CD14-positive monocyte (primary cell): ENCODE measurements at regions not wholly inside any gene's neighbourhood (a gene's known extent, or its start where the extent isn't known, plus 50 kb on each side); places are given as distances from the start of the nearest gene placed in this dataset.

Experiments used
- DNase-seq, 3 donors: peaks; one replicate each; pipeline ENCODE4 v3.0.0-alpha.2; 2011 to 2022
- H2AFZ ChIP-seq: 2 replicates; pipeline ENCODE4 v1.6.0; 2012; ENCODE audit warnings: mild to moderate bottlenecking, low read depth, low read length, inconsistent platforms; ENCODE audit not compliant: insufficient read depth, poor library complexity, severe bottlenecking
- H3K27ac ChIP-seq, 2 donors: 1 replicate in 1 of 2; 2 replicates in 1 of 2; pipeline ENCODE4 v1.5.1; 2012 to 2013; ENCODE audit warnings: low read length in 2 of 2, control low read depth in 1 of 2, inconsistent platforms in 1 of 2, low read depth in 1 of 2, mild to moderate bottlenecking in 1 of 2
- H3K27me3 ChIP-seq, 2 donors: one replicate each; pipeline versions ENCODE4 v1.6.0 to v1.6.1; 2011 to 2013; ENCODE audit warnings: low read length in 2 of 2; ENCODE audit not compliant: control insufficient read depth in 2 of 2, insufficient read depth in 2 of 2
- H3K36me3 ChIP-seq, 2 donors: replicated peaks in 1 of 2; 1 replicate in 1 of 2; 2 replicates in 1 of 2; pipeline versions ENCODE4 v1.5.1 to v1.6.1; 2012 to 2013; ENCODE audit warnings: low read length in 2 of 2, control low read depth in 1 of 2, inconsistent platforms in 1 of 2, mild to moderate bottlenecking in 1 of 2; ENCODE audit not compliant: insufficient read depth in 2 of 2, control insufficient read depth in 1 of 2
- H3K4me1 ChIP-seq, 2 donors: 1 replicate in 1 of 2; 2 replicates in 1 of 2; pipeline versions ENCODE4 v1.5.1 to v1.6.1; 2012 to 2013; ENCODE audit warnings: low read length in 2 of 2, control low read depth in 1 of 2, inconsistent platforms in 1 of 2, mild to moderate bottlenecking in 1 of 2, moderate library complexity in 1 of 2; ENCODE audit not compliant: insufficient read depth in 2 of 2, control insufficient read depth in 1 of 2
- H3K4me2 ChIP-seq: replicated peaks from 2 replicates; pipeline ENCODE3; 2012; ENCODE audit warnings: low read length, moderate library complexity, mild to moderate bottlenecking; ENCODE audit not compliant: poor library complexity, severe bottlenecking; ENCODE audit errors: extremely low read depth
- H3K4me3 ChIP-seq, 3 experiments: fragments of 200-600 bp in 1 of 3; sonication (generic) in 1 of 3; replicated peaks in 1 of 3; 1 replicate in 2 of 3; 2 replicates in 1 of 3; pipeline ENCODE4 v1.5.1; 2011 to 2013; ENCODE audit warnings: low read length in 3 of 3, mild to moderate bottlenecking in 3 of 3, control low read depth in 2 of 3, low read depth in 2 of 3, inconsistent platforms in 1 of 3, moderate library complexity in 1 of 3
- H3K79me2 ChIP-seq: 2 replicates; pipeline ENCODE4 v1.6.0; 2012; ENCODE audit warnings: mild to moderate bottlenecking, control low read depth, inconsistent platforms, low read length, moderate library complexity; ENCODE audit not compliant: insufficient read depth
- H3K9ac ChIP-seq: 2 replicates; pipeline ENCODE4 v1.6.0; 2017; ENCODE audit warnings: low read length, mild to moderate bottlenecking; ENCODE audit not compliant: insufficient read depth, poor library complexity, severe bottlenecking
- H3K9me3 ChIP-seq, 2 donors: replicated peaks in 1 of 2; 1 replicate in 1 of 2; 2 replicates in 1 of 2; pipeline versions ENCODE4 v1.5.1 to v1.6.1; 2012 to 2013; ENCODE audit warnings: low read length in 2 of 2, control low read depth in 1 of 2; ENCODE audit not compliant: control insufficient read depth in 1 of 2, insufficient read depth in 1 of 2
- H4K20me1 ChIP-seq: 2 replicates; pipeline ENCODE4 v1.6.0; 2012; ENCODE audit warnings: mild to moderate bottlenecking, low read length, control low read depth, moderate library complexity; ENCODE audit not compliant: insufficient read depth
- H3K27ac Mint-ChIP-seq, 7 donors: one replicate each; pipeline ENCODE4 v1.8.0; 2020; ENCODE audit warnings: mild to moderate bottlenecking in 7 of 7, mixed read lengths in 7 of 7, moderate library complexity in 6 of 7, inconsistent platforms in 2 of 7
- H3K27me3 Mint-ChIP-seq, 3 donors: one replicate each; pipeline ENCODE4 v1.8.0; 2021 to 2022; ENCODE audit warnings: low read depth in 3 of 3, mild to moderate bottlenecking in 3 of 3, mixed read lengths in 3 of 3, moderate library complexity in 3 of 3, inconsistent platforms in 1 of 3
- H3K36me3 Mint-ChIP-seq, 2 donors: one replicate each; pipeline ENCODE4 v1.8.0; 2020; ENCODE audit warnings: mixed read lengths in 2 of 2, inconsistent platforms in 1 of 2, mild to moderate bottlenecking in 1 of 2
- H3K4me1 Mint-ChIP-seq: one replicate; pipeline ENCODE4 v1.8.0; 2020; ENCODE audit warnings: mild to moderate bottlenecking, mixed read lengths
- H3K4me3 Mint-ChIP-seq, 2 donors: one replicate each; pipeline ENCODE4 v1.8.0; 2020; ENCODE audit warnings: mild to moderate bottlenecking in 2 of 2, mixed read lengths in 2 of 2, moderate library complexity in 1 of 2
- H3K9me3 Mint-ChIP-seq, 7 donors: one replicate each; pipeline ENCODE4 v1.8.0; 2020 to 2022; ENCODE audit warnings: mixed read lengths in 7 of 7, mild to moderate bottlenecking in 6 of 7, moderate library complexity in 6 of 7, inconsistent platforms in 2 of 7
- WGBS: methylation state at CpG from one replicate; pipeline ENCODE4 v1.1.5; 2013; ENCODE audit warnings: missing lambda C conversion rate; ENCODE audit not compliant: insufficient coverage; 5-methylcytosine and 5-hydroxymethylcytosine counted together
- intact Hi-C, 2 donors: fragments of 100-400 bp; cut with micrococcal nuclease; formaldehyde crosslinking; loops; one replicate each; pipeline versions ENCODE4 v1.15.0 to v1.15.1; 2023
- TF ChIP-seq, protein P1 (sequence below): fragments of 200-600 bp; IDR thresholded peaks from one replicate; pipeline ENCODE4 v1.8.0; 2022; ENCODE audit warnings: antibody characterized with exemption, mild to moderate bottlenecking

DNA sequence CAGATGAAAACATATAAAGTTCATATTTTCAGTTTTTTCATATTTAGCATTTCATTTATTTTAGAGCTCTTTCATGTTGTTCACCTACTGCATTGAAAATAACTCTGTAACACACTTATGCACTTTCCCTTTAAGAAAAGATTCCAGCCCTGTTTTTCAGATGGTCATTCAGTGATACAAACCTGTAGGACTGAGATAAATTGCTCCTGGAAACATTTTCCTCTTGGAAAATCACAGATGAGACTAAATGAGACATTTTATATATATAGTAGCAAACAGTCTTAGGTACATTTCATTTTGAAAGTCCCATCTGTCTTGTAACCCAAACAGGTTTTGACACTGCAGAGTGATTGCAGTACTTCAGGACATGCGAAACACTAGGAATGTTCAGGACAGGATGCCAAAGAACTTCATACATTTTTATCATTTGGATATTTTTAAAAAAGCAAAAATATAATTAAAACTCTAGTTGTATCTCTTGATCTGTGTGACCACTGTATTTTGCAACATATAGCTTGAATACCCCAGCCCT is 412.4 kb downstream of the MTX2 start:
- no peak overlapping the region for H3K4me2 ChIP-seq
- no peaks in the 10 kb centered on the region for H3K79me2 ChIP-seq
- no CpG with 5 or more reads among the region's 1 CpG for WGBS
- H3K4me1 ChIP-seq = no peaks in the 10 kb centered on the region
- H3K27me3 ChIP-seq = peaks cover 2 to 5% of the 10 kb centered on the region in 2 donors
- H3K9ac ChIP-seq = no peak overlapping the region
- Mint-ChIP-seq H3K27me3 (peaks cover 9 to 14% (median 11%) of the 10 kb centered on the region in 3 donors), H3K9me3 (peaks cover 0 to 2% (median 0%) of the 10 kb centered on the region in 7 donors), H3K4me3 (no peak overlapping the region), H3K36me3 (no peaks in the 10 kb centered on the region), H3K27ac (no peak overlapping the region), H3K4me1 (no peaks in the 10 kb centered on the region)
- no peak for DNase-seq
- intact Hi-C loops = no loop called here
- H3K36me3 ChIP-seq = no peaks in the 10 kb centered on the region
- H3K4me3 ChIP-seq = no peak overlapping the region
- no peak overlapping the region for H2AFZ ChIP-seq
- H3K9me3 ChIP-seq = no peaks in the 10 kb centered on the region
- H4K20me1 ChIP-seq = no peaks in the 10 kb centered on the region
- no peak overlapping the region for H3K27ac ChIP-seq
- TF ChIP-seq, protein P1, sequence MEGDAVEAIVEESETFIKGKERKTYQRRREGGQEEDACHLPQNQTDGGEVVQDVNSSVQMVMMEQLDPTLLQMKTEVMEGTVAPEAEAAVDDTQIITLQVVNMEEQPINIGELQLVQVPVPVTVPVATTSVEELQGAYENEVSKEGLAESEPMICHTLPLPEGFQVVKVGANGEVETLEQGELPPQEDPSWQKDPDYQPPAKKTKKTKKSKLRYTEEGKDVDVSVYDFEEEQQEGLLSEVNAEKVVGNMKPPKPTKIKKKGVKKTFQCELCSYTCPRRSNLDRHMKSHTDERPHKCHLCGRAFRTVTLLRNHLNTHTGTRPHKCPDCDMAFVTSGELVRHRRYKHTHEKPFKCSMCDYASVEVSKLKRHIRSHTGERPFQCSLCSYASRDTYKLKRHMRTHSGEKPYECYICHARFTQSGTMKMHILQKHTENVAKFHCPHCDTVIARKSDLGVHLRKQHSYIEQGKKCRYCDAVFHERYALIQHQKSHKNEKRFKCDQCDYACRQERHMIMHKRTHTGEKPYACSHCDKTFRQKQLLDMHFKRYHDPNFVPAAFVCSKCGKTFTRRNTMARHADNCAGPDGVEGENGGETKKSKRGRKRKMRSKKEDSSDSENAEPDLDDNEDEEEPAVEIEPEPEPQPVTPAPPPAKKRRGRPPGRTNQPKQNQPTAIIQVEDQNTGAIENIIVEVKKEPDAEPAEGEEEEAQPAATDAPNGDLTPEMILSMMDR = no peak

DNA sequence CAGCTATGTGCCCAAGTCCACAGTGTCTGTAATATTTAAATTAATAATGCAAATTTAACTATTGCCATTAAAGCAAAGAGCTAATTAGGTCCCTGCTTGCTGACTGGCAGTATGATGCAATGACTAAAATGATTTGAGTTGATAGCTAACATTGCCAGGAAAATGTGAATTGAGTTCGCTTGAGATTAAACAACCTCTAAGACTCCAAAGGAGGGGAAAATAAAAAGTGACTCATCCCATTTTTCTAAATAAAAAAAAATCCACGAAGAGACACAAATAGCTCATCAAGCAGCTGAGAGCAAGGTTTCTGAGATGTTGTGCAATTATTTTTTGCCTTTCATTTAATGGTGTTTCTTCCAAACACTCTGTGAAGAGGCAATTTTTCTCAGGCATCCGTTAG is 413.0 kb downstream of the MTX2 start:
- Histone ChIP-seq H3K9me3 (no peaks in the 10 kb centered on the region), H3K9ac (no peak overlapping the region), H3K4me3 (no peak overlapping the region), H4K20me1 (no peaks in the 10 kb centered on the region), H3K79me2 (no peaks in the 10 kb centered on the region), H3K27ac (no peak overlapping the region), H3K27me3 (peaks cover 2 to 5% of the 10 kb centered on the region in 2 donors), H3K36me3 (no peaks in the 10 kb centered on the region), H3K4me2 (no peak overlapping the region), H2AFZ (no peak overlapping the region), H3K4me1 (no peaks in the 10 kb centered on the region)
- Mint-ChIP-seq H3K27ac (no peak overlapping the region), H3K9me3 (peaks cover 0 to 2% (median 0%) of the 10 kb centered on the region in 7 donors), H3K36me3 (no peaks in the 10 kb centered on the region), H3K27me3 (peaks cover 5 to 14% (median 11%) of the 10 kb centered on the region in 3 donors), H3K4me3 (no peak overlapping the region), H3K4me1 (no peaks in the 10 kb centered on the region)
- WGBS = no CpG with 5 or more reads among the region's 3 CpGs
- TF ChIP-seq, protein P1 = no peak
- intact Hi-C loops = no loop called here
- DNase-seq = no peak
